ENCODE measurements at regions not wholly inside any gene's neighbourhood (a gene's known extent, or its start where the extent isn't known, plus 50 kb on each side); places are given as distances from the start of the nearest gene placed in this dataset.

DNA sequence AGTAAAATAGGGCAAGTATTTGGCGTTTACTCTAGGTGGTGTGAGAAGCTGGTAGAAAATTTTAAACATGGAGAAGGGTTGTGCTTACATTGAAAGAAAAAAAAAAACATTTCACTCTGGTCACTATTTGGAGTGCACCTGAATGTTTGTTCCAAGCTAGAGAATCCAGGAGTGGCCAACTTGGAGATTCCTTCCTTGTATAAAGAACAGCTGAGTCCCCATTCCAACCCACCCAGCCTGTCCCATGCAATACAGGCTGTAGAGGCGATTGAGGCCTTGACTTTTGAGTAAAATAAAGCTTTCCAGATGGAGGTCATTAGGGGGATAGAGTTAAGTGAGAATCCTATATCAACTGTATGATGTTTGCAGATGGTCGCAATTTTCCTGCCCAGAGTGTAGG is 203.8 kb upstream of the SYT4 start:
- DNase-seq (ENCODE audit: extremely low read depth in 1 of 2, low read depth in 1 of 2) = no peak

DNA sequence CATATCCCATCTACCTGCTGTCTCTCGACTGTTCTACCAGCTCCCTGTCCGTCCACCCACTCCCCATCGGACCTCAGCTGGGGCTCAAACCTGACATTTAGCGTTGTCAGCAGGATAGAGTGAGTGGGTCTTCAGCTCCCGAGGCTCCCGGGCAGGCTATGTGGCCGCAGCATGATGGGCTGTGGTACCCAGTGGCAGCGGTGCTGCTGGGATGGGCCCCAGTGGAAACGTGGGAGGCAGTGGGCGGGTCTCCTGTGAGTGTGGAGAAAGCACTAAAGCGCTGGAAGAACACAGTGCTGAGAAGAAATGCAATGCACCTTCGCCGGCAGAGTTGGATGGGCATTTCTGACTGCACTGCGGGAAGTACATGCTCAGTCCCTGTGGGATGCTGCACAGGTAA is 204.8 kb upstream of the SYT4 start:
- DNase-seq (ENCODE audit: extremely low read depth in 1 of 2, low read depth in 1 of 2) = no peak

DNA sequence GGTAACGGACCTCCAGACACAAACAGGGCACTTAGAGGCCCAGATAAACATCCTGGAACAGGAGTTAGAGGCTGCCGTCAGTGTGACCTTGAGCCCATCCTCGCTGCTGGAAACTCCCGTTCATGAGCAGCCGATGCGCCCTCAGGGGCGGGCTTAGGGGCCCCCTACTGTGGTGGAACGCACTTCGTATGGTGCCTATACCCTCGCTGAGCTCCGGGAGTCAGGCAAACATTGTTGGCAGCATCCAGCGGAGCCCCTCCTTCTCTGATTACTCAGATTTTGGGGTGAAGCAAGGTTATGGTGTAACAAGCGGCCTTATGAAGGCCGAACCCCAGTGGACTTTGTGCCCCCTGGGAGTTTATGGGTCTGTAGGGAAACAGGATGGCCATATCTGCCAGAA is 205.3 kb upstream of the SYT4 start:
- DNase-seq (ENCODE audit: extremely low read depth in 1 of 2, low read depth in 1 of 2) = no peak

DNA sequence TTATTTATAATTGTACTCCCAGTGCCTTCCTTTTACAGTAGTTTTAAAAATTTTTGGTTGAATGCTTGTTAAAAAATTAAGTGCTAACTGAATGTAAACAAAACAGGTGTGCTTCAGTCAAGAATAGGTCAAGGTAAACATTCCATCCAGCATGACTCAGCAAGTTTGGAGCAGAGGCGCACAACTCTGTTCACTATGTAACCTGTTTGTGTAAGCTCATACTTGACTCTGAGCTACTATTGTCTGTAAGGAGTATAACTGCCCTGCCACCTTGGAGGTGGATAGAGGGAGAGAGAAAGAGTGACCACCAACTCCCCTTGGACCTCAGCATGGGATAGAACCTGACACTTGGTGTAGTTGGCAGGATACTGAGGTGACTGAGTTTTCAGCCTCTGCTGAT is 207.4 kb upstream of the SYT4 start:
- DNase-seq (ENCODE audit: extremely low read depth in 1 of 2, low read depth in 1 of 2) = no peak

DNA sequence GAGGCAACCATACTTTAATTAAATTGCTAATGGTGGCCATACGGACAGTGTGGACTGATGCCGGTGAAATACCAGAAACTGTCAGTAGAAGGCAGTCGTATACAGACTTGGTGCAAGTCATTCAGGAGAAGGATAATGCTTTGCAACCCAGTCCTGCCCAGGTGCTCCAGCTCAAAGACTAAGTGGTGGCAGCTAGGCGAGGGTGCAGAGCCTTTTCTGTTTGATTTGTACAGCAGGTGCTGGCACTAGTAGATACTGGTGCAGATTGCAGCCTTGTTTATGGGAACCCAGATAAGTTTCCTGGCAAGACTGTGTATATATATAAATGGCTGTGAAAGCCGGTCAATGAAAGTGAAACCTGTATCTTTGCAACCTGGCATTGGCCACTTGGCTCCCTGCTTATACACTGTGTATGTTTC is 208.3 kb upstream of the SYT4 start:
- no peak for DNase-seq (ENCODE audit: extremely low read depth in 1 of 2, low read depth in 1 of 2)

DNA sequence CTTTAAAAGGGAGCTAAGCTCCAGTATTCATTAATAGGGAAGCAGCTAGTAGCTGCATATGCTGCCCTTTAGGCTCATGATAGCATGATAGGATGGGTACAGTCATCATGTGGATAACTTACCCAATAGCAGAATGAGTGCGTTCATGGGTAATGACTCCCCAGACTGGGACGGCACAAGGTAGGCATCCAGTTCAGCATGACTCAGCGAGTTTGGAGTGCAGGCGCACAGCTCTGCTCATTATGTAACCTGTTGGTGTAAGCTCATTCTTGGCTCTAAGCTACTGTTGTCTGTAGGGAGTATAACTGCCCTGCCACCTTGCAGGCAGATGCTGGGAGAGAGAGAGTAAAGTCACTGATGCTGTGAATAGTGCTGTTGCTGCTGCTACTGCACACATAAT is 209.2 kb upstream of the SYT4 start:
- no peak for DNase-seq (ENCODE audit: extremely low read depth in 1 of 2, low read depth in 1 of 2)

DNA sequence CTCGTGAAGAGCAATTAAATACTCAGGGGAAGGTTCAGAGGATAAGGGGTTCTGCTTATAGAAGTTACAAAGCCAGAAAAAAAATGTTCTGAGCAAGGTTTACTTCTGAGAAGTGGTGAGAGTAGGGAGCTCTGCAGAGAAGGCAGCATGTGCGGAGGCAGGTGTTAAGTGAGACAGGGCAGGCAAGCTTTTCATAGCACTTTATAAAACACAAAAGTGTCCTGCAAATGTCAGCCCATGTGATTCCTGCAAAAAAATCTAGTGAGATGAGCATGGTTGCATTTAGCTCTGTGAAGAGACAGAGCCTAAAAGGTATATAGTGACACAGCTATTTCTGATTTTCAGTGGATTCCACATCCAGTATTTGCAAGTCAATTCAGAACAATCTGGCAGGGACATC is 223.8 kb upstream of the SYT4 start:
- DNase-seq (ENCODE audit: extremely low read depth in 1 of 2, low read depth in 1 of 2) = no peak

DNA sequence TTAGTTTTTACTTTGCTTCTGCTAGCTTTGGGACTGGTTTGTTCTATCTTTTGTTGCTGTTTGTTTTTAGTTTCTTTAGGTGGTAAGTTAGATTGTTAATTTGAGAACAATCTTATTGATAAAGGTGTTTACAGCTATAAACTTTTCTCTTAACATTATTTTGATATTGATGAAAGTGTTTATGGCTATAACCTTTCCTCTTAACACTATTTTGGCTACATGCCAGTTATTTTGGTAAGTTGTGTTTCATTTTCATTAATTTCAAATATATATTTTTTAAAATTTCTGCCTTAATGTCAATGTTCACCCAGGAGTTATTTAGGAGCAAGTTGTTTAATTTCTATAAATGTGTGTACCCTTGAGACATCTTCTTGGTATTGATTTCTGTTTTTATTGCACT is 229.6 kb upstream of the SYT4 start:
- no peak for DNase-seq (ENCODE audit: extremely low read depth in 1 of 2, low read depth in 1 of 2)

DNA sequence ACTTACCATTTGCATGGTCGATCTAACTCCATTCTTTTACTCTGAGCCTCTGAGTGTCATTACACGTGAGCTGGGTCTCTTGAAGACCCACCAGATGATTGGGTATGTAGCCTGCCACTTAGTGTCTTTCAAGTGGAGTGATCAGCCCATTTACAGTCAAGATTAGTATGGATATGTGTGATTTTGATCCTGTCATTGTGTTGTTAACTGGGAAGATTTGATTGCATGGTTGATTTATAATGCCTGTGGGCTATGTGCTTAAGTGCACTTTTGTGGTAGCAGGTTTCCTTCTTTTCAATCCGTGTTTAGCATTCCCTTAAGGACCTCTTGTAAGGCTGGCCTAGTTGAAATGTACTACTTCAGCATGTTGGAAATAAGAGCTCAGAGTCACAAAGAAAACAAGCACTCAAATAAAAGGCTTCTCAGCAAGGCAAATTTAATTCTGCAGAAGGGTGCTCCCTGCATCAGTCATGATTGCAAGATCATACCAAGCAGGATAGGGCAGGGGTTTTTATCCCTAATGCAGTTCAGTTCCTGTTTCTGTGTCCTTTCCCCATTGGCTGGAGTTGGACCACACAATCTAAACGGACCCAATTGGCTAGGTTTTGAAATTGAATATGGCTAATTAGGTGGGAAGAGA is 230.7 kb upstream of the SYT4 start:
- no peak for DNase-seq (ENCODE audit: extremely low read depth in 1 of 2, low read depth in 1 of 2)

DNA sequence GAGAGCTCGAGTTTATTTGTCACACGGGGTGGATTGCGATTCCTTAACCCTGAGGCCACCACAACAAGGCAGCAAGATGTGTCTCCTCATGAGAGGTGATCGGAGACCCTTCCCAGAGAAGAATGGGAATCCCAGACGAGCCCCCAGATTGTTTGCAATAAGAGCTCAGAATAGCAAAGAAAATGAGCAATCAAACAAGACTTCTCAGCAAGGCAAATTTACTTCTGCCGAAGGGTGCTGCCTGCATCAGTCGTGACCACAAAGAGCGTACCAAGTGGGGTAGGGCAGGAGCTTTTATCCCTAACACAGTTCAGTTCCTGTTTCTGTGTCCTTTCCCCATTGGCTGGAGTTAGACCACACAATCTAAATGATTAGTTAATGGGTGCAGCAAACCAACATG is 237.5 kb upstream of the SYT4 start:
- DNase-seq (ENCODE audit: extremely low read depth in 1 of 2, low read depth in 1 of 2) = no peak

DNA sequence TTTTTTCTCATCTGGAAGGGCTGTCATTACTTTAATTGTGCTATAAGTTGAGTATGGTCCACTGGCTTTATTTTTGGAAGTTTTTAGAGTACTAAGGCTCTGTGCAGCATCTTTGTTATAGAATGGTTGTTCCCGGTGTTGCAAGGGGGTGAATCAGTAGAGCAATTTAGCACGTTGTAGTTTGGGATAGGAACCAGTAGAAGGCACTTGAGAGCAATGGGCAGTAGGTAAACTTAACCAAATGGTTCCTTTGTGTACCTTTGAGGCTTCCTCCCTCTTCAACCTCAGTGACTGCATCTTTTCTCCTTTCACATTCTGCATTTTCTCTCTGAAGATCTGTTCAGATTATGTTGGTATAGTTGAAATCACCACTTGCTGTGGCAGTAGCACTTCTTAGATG is 238.2 kb upstream of the SYT4 start:
- no peak for DNase-seq (ENCODE audit: extremely low read depth in 1 of 2, low read depth in 1 of 2)

DNA sequence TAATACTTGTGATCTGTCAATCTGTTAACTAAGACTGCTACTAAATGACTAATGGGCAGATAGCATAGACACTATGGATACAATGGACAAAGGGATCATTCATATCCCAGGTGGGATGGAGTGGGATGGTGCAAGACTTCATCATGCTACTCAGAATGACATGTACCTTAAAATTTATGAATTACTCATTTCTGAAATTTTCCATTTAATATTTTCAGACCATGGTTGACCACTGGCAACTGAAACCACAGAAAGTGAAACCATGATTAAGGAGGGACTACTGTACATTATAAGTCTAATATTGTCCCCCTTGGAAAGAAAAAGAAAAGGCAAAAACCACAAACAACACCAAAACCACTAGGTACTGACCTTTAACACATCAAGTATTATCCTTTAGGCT is 247.0 kb upstream of the SYT4 start:
- no peak for DNase-seq (ENCODE audit: extremely low read depth in 1 of 2, low read depth in 1 of 2)

DNA sequence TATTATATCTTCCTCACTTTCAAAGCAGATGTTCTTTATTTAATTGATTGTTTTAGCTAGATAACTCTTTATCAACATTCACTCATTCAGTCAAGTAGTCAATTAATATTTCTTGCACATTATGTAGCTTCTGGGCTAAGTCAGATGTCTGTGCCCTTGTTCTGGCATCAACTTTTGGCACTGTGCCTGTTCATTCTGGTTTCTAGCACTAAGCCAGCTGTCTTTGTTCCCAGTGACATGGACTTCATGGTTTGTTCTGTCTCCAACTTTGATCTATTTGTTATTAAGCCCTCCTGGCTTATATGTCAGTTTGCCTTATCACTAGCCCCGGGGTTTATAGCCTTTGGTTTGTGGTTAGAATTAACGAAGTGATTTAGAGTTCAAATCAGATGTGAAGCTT is 247.9 kb upstream of the SYT4 start:
- no peak for DNase-seq (ENCODE audit: extremely low read depth in 1 of 2, low read depth in 1 of 2)

DNA sequence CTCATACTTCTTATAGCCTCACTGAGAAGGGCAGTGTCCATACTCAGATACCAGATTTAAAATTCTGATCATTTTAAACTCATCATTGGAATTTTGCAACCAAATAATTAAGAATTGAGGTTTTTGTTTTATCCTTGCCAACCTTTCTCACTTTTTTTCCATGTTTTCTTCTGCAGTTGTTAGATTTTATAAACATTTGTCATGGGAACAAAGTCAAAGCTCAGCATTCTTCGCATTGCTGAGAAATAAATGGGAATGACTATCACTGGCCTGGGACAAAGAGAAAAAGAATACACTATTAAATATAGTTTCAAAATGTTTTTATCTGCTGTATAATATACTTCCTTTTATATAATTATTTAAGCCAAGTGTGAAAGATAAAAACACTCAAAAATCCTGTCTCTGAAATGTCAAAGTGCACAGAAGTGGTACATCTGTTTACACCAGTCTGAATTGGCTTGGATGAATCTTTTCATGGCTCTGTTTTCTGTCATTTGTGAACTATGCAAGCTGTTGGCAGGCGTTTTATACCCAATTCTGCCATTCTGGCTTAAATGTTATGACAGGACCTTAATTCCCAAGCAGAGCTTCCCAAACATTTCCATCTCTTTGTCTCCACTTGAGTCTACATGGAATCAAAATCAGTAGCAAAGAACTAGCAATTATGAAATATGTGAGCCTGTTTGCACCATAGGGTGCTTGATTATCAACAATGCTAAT is 249.3 kb upstream of the SYT4 start:
- no peak for DNase-seq (ENCODE audit: extremely low read depth in 1 of 2, low read depth in 1 of 2)

DNA sequence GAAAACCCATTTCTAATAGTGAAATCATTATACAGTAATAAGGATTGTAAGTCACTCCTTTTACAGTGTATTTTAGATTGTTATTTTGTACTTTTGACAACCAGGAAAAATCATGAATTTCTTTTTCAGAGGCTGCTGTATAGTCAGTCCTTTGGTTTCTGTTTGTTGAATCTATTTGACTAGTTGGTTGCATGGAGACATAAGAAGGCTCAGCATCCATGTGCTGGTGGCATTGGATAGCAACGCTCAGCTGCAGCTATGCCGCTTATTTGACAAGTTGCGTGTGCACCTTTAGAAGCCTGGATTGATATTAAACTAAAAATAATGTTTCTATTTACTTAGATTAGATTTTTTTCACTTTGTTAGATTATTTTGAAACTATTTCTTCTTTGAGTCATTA is 254.1 kb upstream of the SYT4 start:
- DNase-seq (ENCODE audit: extremely low read depth in 1 of 2, low read depth in 1 of 2) = no peak

DNA sequence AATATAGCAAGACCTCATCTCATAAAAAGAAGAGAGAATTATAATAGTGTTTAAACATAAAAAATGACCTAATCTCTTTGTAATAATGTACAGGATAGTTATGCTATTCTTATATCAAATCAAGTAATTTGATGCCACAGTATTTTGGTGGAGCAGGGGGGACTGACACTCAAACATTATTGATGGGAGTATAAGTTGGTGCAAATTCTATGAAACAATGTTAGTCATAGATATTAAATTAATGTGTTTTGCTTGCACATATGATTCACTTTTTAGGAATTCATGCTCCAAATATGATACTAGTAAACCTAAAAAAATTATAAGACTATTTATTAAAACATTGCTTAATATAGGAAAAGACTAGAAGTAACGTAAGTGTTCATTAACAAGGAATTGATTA is 256.1 kb upstream of the SYT4 start:
- DNase-seq (ENCODE audit: extremely low read depth in 1 of 2, low read depth in 1 of 2) = no peak

DNA sequence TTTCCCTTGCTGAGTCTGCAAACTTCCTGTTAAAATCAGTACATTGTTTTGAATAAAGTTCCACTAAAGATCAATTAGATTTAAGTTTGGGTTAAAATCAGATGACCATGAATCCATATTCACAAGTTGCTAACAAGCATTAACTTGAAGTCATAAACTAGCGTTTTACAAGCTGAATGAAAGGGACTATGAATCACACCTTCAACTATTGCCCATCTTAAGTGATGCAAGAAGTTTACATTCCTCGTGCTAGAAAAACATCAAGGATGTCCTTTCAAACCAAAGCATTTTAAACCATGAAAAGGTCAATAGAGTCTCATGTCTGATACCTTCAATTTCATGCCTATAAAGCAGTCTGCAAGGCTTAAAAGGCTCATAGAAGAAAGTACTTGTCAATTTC is 257.2 kb upstream of the SYT4 start:
- no peak for DNase-seq (ENCODE audit: extremely low read depth in 1 of 2, low read depth in 1 of 2)

DNA sequence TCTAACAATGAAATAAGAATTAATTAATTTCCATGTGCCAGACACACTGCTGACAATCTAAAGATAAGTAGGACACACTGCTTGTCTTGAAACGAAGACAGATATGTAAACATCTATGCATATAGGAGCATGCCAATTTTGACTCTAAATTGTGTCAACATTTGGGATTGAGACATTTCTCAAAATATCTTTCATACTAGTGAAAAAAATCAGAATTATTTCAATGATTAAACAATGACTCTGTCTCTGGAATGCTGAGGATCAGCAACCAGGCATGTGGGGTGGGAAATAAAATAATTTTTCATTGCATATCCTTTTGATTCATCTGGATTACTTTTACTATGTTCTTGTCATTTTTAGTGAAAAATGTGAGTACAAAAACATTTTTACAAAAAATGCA is 262.6 kb upstream of the SYT4 start:
- no peak for DNase-seq (ENCODE audit: extremely low read depth in 1 of 2, low read depth in 1 of 2)

DNA sequence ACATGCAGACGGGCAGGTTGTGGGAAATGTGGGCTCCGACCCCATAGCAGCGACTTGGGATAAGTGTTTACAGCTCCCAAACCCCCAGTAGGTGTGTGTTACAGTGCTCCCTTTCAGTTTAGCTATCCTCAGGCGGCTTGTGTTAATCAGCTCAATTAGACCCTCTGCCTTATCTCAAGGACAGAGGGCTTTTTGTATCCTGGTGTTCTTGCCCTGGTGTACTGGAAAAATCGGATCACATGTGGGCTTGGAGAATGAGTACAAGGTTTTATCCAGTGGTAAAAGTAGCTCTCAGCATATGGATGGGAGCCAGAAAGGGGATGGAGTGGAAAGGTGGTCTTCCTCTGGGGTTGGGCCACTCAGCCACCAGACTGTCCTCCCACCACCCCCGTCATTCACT is 264.7 kb upstream of the SYT4 start:
- no peak for DNase-seq (ENCODE audit: extremely low read depth in 1 of 2, low read depth in 1 of 2)

DNA sequence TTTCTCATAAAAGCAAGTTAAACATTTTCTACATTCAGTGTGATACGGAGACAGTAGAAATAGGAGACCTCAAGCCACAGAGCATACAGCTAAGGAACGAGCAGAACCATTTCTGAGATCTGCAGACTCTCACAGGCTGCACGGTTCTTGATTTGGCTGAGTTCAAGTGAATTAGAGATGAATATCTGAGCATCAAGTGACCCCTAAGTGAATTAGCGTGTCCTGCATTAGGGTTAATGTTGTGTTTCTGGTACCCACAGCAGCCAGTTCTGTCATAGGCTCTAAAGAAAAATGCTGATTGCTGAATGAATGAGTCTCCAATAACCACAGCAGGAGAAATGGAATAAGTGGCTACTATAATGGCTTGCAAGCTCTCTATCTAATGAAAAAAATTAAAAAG is 265.9 kb upstream of the SYT4 start:
- no peak for DNase-seq (ENCODE audit: extremely low read depth in 1 of 2, low read depth in 1 of 2)

DNA sequence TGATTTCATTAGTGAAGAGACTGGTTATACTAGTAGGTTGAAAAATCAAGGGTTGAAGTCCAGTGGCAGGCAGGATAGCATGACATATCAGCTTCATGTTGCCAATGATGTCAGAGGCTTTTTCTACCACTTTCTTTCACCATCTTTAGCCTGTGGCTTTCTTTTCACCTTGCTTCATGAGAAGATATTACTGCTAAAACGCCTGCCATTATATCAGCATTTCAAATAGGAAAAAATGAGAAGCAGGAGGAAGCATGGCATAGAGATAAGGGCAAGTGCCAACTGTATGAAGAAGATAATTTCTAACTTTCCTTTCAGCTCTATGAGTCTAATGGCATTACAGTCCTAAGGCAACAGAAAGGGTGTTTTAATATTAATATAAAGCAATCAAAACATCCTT is 270.2 kb upstream of the SYT4 start:
- DNase-seq (ENCODE audit: extremely low read depth in 1 of 2, low read depth in 1 of 2) = no peak

DNA sequence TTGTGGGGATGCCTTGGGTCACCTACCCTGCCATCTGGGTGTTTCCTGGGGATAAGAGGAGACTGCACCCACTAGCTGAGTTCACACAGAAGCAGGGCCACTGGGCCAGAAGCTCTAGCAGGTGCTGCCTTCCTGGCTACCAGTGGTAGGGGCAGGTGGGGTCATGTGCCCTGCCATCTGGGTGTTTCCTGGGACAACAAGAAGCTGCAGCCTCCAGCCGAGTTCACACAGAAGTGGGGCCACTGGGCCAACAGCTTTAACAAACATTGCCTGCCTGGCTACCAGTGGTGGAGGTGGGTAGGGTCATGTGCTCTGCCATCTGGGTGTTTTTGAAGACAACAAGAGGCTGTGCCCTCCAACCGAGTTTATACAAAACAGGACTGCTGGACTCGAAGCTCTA is 282.2 kb upstream of the SYT4 start:
- no peak for DNase-seq (ENCODE audit: extremely low read depth in 1 of 2, low read depth in 1 of 2)

DNA sequence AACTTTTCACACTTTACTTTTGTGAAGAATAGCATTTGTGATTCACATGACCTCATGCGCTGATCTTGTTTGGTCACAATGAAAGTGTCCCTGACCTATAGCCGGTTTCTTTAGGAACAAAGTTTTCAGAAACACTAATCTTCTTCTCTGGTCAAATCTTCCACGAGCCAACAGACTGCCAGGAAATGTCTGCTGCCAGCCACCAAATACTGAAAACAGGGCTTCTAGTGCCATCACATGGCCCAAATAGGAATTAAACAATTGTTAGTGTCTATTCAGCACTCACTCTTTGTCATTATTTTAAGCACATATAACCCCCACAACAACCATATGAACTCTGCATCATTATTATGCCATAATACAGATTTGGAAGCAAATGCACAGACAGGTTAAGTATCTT is 286.5 kb upstream of the SYT4 start:
- no peak for DNase-seq (ENCODE audit: extremely low read depth in 1 of 2, low read depth in 1 of 2)

Data from activated CD8-positive, alpha-beta memory T cell treated with anti-CD3 and anti-CD28 coated beads for 1 hour (primary cell).